DND-41 (cell line): ENCODE measurements at regions not wholly inside any gene's neighbourhood (a gene's known extent, or its start where the extent isn't known, plus 50 kb on each side); places are given as distances from the start of the nearest gene placed in this dataset.

Experiments used
- ATAC-seq: fragments of 200-7000 bp; cut with Tn5 transposase; 3 replicates; pipeline ENCODE4 v1.9.1; 2021; ENCODE audit warnings: low read depth; ENCODE audit not compliant: insufficient read depth
- DNase-seq: peaks from one replicate; pipeline ENCODE4 v3.0.0-alpha.2; 2020
- H2AFZ ChIP-seq: 2 replicates; pipeline ENCODE4 v1.6.0; 2012; ENCODE audit warnings: low read depth, low read length
- H3K27ac ChIP-seq: 2 replicates; pipeline ENCODE4 v1.5.1; 2012; ENCODE audit warnings: low read length, inconsistent platforms
- H3K27me3 ChIP-seq: fragments of 200-600 bp; sonication (generic); 2 replicates; pipeline ENCODE4 v1.6.0; 2012; ENCODE audit warnings: low read length, mild to moderate bottlenecking, inconsistent platforms; ENCODE audit not compliant: insufficient read depth, poor library complexity
- H3K36me3 ChIP-seq: 2 replicates; pipeline ENCODE4 v1.5.1; 2012; ENCODE audit warnings: low read length, inconsistent platforms; ENCODE audit not compliant: insufficient read depth
- H3K4me1 ChIP-seq: 2 replicates; pipeline ENCODE4 v1.5.1; 2012; ENCODE audit warnings: mild to moderate bottlenecking, low read length; ENCODE audit not compliant: insufficient read depth
- H3K4me2 ChIP-seq: 2 replicates; pipeline ENCODE4 v1.6.0; 2012; ENCODE audit warnings: mild to moderate bottlenecking, moderate library complexity, low read length, inconsistent platforms; ENCODE audit not compliant: insufficient read depth
- H3K4me3 ChIP-seq, 2 experiments: fragments of 200-600 bp in 1 of 2; shearing (Covaris generic) in 1 of 2; 2 replicates each; pipeline ENCODE4 v1.5.1; 2012 to 2016; ENCODE audit warnings: inconsistent platforms in 2 of 2, low read length in 2 of 2, mild to moderate bottlenecking in 2 of 2, low read depth in 1 of 2, moderate library complexity in 1 of 2
- H3K79me2 ChIP-seq: 2 replicates; pipeline ENCODE4 v1.6.0; 2012; ENCODE audit warnings: low read length, inconsistent platforms; ENCODE audit not compliant: insufficient read depth
- H3K9ac ChIP-seq: 2 replicates; pipeline ENCODE4 v1.6.0; 2012; ENCODE audit warnings: low read depth, mild to moderate bottlenecking, inconsistent platforms, low read length, moderate library complexity
- H3K9me3 ChIP-seq: 2 replicates; pipeline ENCODE4 v1.5.1; 2012; ENCODE audit warnings: low read length, moderate library complexity, mild to moderate bottlenecking, inconsistent platforms; ENCODE audit not compliant: insufficient read depth, severe bottlenecking
- H4K20me1 ChIP-seq: 2 replicates; pipeline ENCODE4 v1.6.0; 2012; ENCODE audit warnings: low read length; ENCODE audit not compliant: insufficient read depth
- CTCF ChIP-seq: IDR thresholded peaks from 2 replicates; pipeline ENCODE4 v1.5.1; 2012; ENCODE audit warnings: borderline replicate concordance, low read length, moderate library complexity, mild to moderate bottlenecking; ENCODE audit not compliant: poor library complexity, severe bottlenecking; ENCODE audit errors: extremely low read depth
- EZH2 ChIP-seq: IDR thresholded peaks from 3 replicates; pipeline ENCODE4 v1.6.1; 2012; ENCODE audit warnings: borderline replicate concordance, low read depth, mild to moderate bottlenecking, moderate library complexity, low read length, inconsistent platforms; ENCODE audit not compliant: severe bottlenecking

- TF ChIP-seq CTCF (no peak), EZH2 (no peak)
- Histone ChIP-seq H3K79me2 (no peaks in the 10 kb centered on the region), H3K9ac (no peak overlapping the region), H3K27me3 (no peaks in the 10 kb centered on the region), H3K9me3 (no peaks in the 10 kb centered on the region), H3K4me3 (no peak overlapping the region), H2AFZ (no peak overlapping the region), H3K27ac (no peak overlapping the region), H3K4me1 (no peaks in the 10 kb centered on the region), H4K20me1 (no peaks in the 10 kb centered on the region), H3K36me3 (no peaks in the 10 kb centered on the region), H3K4me2 (no peak overlapping the region)
- no peak for DNase-seq
- no peak for ATAC-seq
These were observed 58.1 kb upstream of the PROK2 start for GRCh38 chr3:71843071-71843470.

GRCh38 chr3:71838406-71838805, 53.5 kb upstream of the PROK2 start:
- no peak for DNase-seq

More at GRCh38 chr3:71838406-71838805, 53.5 kb upstream of the PROK2 start:
- no peak for ATAC-seq
- Histone ChIP-seq H3K9ac (no peak overlapping the region), H3K9me3 (no peaks in the 10 kb centered on the region), H2AFZ (no peak overlapping the region), H4K20me1 (no peaks in the 10 kb centered on the region), H3K4me3 (no peak overlapping the region), H3K27ac (no peak overlapping the region), H3K27me3 (peaks cover 5% of the 10 kb centered on the region), H3K36me3 (no peaks in the 10 kb centered on the region), H3K79me2 (no peaks in the 10 kb centered on the region), H3K4me1 (no peaks in the 10 kb centered on the region), H3K4me2 (no peak overlapping the region)
- TF ChIP-seq CTCF (no peak), EZH2 (no peak)
